HEK293 (cell line): ENCODE measurements at regions not wholly inside any gene's neighbourhood (a gene's known extent, or its start where the extent isn't known, plus 50 kb on each side); places are given as distances from the start of the nearest gene placed in this dataset.

ENCODE experiments used
- CTCF ChIP-seq: fragments of 450-650 bp; formaldehyde crosslinking; IDR thresholded peaks from 2 replicates; pipeline ENCODE4 v1.5.1; 2016; ENCODE audit warnings: missing biosample characterization, missing genetic modification characterization
- GLIS1 ChIP-seq: fragments of 450-650 bp; formaldehyde crosslinking; IDR thresholded peaks from 2 replicates; pipeline ENCODE4 v1.5.1; 2016; ENCODE audit warnings: missing biosample characterization, missing genetic modification characterization
- SP2 ChIP-seq: fragments of 450-650 bp; formaldehyde crosslinking; IDR thresholded peaks from 2 replicates; pipeline ENCODE4 v1.5.1; 2016; ENCODE audit warnings: missing biosample characterization, missing genetic modification characterization
- TSHZ1 ChIP-seq: fragments of 450-650 bp; formaldehyde crosslinking; IDR thresholded peaks from 2 replicates; pipeline ENCODE4 v1.5.1; 2016; ENCODE audit warnings: missing biosample characterization, missing genetic modification characterization, borderline replicate concordance
- ZBTB26 ChIP-seq: fragments of 450-650 bp; formaldehyde crosslinking; optimal IDR thresholded peaks from 2 replicates; pipeline ENCODE3; 2016; ENCODE audit warnings: missing biosample characterization, mild to moderate bottlenecking, missing genetic modification characterization
- ZBTB7A ChIP-seq: fragments of 450-650 bp; formaldehyde crosslinking; IDR thresholded peaks from 2 replicates; pipeline ENCODE4 v1.5.1; 2016; ENCODE audit warnings: low read depth, missing biosample characterization, missing genetic modification characterization
- ZNF146 ChIP-seq: fragments of 450-650 bp; formaldehyde crosslinking; IDR thresholded peaks from 2 replicates; pipeline ENCODE4 v1.5.1; 2016; ENCODE audit warnings: missing biosample characterization, missing genetic modification characterization
- ZNF510 ChIP-seq: fragments of 450-650 bp; formaldehyde crosslinking; IDR thresholded peaks from 2 replicates; pipeline ENCODE4 v1.5.1; 2018; ENCODE audit warnings: mild to moderate bottlenecking, missing genetic modification characterization, missing biosample characterization; ENCODE audit not compliant: insufficient replicate concordance
- ZNF670 ChIP-seq: fragments of 450-650 bp; formaldehyde crosslinking; IDR thresholded peaks from 2 replicates; pipeline ENCODE4 v1.5.1; 2016; ENCODE audit warnings: missing biosample characterization, missing genetic modification characterization, low read depth

- TF ChIP-seq ZNF510 (tag by site-specific recombination) = no peak
- TF ChIP-seq SP2 (tag by site-specific recombination) = no peak
- TF ChIP-seq ZBTB7A (tag by site-specific recombination) = no peak
- no peak for TF ChIP-seq ZNF670 (tag by site-specific recombination)
- no peak for TF ChIP-seq CTCF
- no peak for TF ChIP-seq ZBTB26 (tag by site-specific recombination)
- TF ChIP-seq GLIS1 (tag by site-specific recombination) = no peak
- no peak for TF ChIP-seq TSHZ1 (tag by site-specific recombination)
- TF ChIP-seq ZNF146 (tag by site-specific recombination) = no peak
Observed at GRCh38 chr7:142529591-142529990, 219.7 kb upstream of the PRSS1 start.
